Urinary bladder (tissue), 3 donors: ENCODE measurements at regions not wholly inside any gene's neighbourhood (a gene's known extent, or its start where the extent isn't known, plus 50 kb on each side); places are given as distances from the start of the nearest gene placed in this dataset.
"Not testable (repeated sequence)": the region's sequence is repeated elsewhere in the genome, so short reads cannot be mapped to it uniquely, and the experiment has no call there.

ENCODE experiments used
- DNase-seq: peaks from one replicate; pipeline ENCODE4 v3.0.0-alpha.2; 2015; ENCODE audit errors: extremely low spot score
- H3K27ac ChIP-seq: one replicate; pipeline ENCODE4 v1.5.1; 2013; ENCODE audit warnings: low read depth, mild to moderate bottlenecking, moderate library complexity
- H3K36me3 ChIP-seq: one replicate; pipeline ENCODE4 v1.6.1; 2013; ENCODE audit warnings: mild to moderate bottlenecking, moderate library complexity; ENCODE audit not compliant: insufficient read depth
- H3K4me1 ChIP-seq: one replicate; pipeline ENCODE4 v1.6.1; 2013; ENCODE audit warnings: mild to moderate bottlenecking, moderate library complexity; ENCODE audit not compliant: insufficient read depth
- H3K4me3 ChIP-seq: one replicate; pipeline ENCODE4 v1.5.1; 2013; ENCODE audit warnings: low read depth, low read length
- WGBS: extraction: QIAGEN DNeasy Blood & Tissue Kit; methylation state at CpG from one replicate; pipeline ENCODE4 v1.1.7; 2013; 5-methylcytosine and 5-hydroxymethylcytosine counted together
- donor health status: healthy with polysubstance abuse.
- donor health status: healthy.

- H3K4me3 ChIP-seq: no peak overlapping the region
- 72% methylated on average over 2 of the region's 2 CpGs for WGBS
- H3K4me1 ChIP-seq: no peaks in the 10 kb centered on the region
- no peak overlapping the region for H3K27ac ChIP-seq
- no peaks in the 10 kb centered on the region for H3K36me3 ChIP-seq
- DNase-seq: no peak
These were observed 458.5 kb downstream of the CPS1 start for GRCh38 chr2:211014906-211015305.

- not testable (repeated sequence) for H3K36me3 ChIP-seq, H3K4me3 ChIP-seq, H3K4me1 ChIP-seq, H3K27ac ChIP-seq, DNase-seq
- 91% methylated on average over 10 of the region's 10 CpGs for WGBS
These were observed 468.7 kb downstream of the CPS1 start for GRCh38 chr2:211025089-211025488.

- Histone ChIP-seq H3K36me3 (no peaks in the 10 kb centered on the region), H3K4me1 (no peaks in the 10 kb centered on the region), H3K27ac (no peak overlapping the region), H3K4me3 (no peak overlapping the region)
- 61% methylated on average over 2 of the region's 2 CpGs for WGBS
- DNase-seq: no peak
These were observed 469.7 kb downstream of the CPS1 start for GRCh38 chr2:211026109-211026508.

GRCh38 chr2:211027976-211028375 is 471.6 kb downstream of the CPS1 start:
- Histone ChIP-seq H3K36me3 (no peaks in the 10 kb centered on the region), H3K4me3 (no peak overlapping the region), H3K27ac (no peak overlapping the region), H3K4me1 (no peaks in the 10 kb centered on the region)
- no peak for DNase-seq

- Histone ChIP-seq H3K27ac (no peak overlapping the region), H3K4me1 (no peaks in the 10 kb centered on the region), H3K4me3 (no peak overlapping the region), H3K36me3 (no peaks in the 10 kb centered on the region)
- 21% methylated on average over 2 of the region's 2 CpGs for WGBS
- no peak for DNase-seq
These were observed 477.4 kb downstream of the CPS1 start for GRCh38 chr2:211033765-211034164.

GRCh38 chr2:211035548-211036185 is 479.3 kb downstream of the CPS1 start:
- 56% methylated on average over 4 of the region's 4 CpGs for WGBS
- no peak overlapping the region for H3K27ac ChIP-seq
- H3K4me1 ChIP-seq: no peaks in the 10 kb centered on the region
- no peak overlapping the region for H3K4me3 ChIP-seq
- no peak for DNase-seq
- H3K36me3 ChIP-seq: no peaks in the 10 kb centered on the region

- H3K36me3 ChIP-seq: no peaks in the 10 kb centered on the region
- H3K27ac ChIP-seq: no peak overlapping the region
- WGBS: 77% methylated on average over 2 of the region's 2 CpGs
- no peaks in the 10 kb centered on the region for H3K4me1 ChIP-seq
- no peak for DNase-seq
- no peak overlapping the region for H3K4me3 ChIP-seq
These were observed 488.6 kb downstream of the CPS1 start for GRCh38 chr2:211045025-211045424.

GRCh38 chr2:211049321-211050018 is 493.1 kb downstream of the CPS1 start:
- Histone ChIP-seq H3K4me1 (no peaks in the 10 kb centered on the region), H3K27ac (no peak overlapping the region), H3K36me3 (no peaks in the 10 kb centered on the region), H3K4me3 (no peak overlapping the region)
- WGBS: 86% methylated on average over 4 of the region's 4 CpGs
- no peak for DNase-seq

- no peaks in the 10 kb centered on the region for H3K4me1 ChIP-seq
- 79% methylated on average over 5 of the region's 5 CpGs for WGBS
- H3K4me3 ChIP-seq: no peak overlapping the region
- H3K27ac ChIP-seq: no peak overlapping the region
- DNase-seq: no peak
- no peaks in the 10 kb centered on the region for H3K36me3 ChIP-seq
These were observed 499.0 kb downstream of the CPS1 start for GRCh38 chr2:211055438-211055837.

GRCh38 chr2:211061612-211062296 is 505.4 kb downstream of the CPS1 start:
- Histone ChIP-seq H3K4me3 (no peak overlapping the region), H3K4me1 (no peaks in the 10 kb centered on the region), H3K27ac (no peak overlapping the region), H3K36me3 (no peaks in the 10 kb centered on the region)
- WGBS: 33% methylated on average over 4 of the region's 4 CpGs
- no peak for DNase-seq

GRCh38 chr2:211062297-211062612 is 505.9 kb downstream of the CPS1 start:
- H3K36me3 ChIP-seq: no peaks in the 10 kb centered on the region
- no peaks in the 10 kb centered on the region for H3K4me1 ChIP-seq
- WGBS: 86% methylated on average over 5 of the region's 5 CpGs
- H3K4me3 ChIP-seq: no peak overlapping the region
- no peak for DNase-seq
- no peak overlapping the region for H3K27ac ChIP-seq

GRCh38 chr2:211067029-211067428 is 510.6 kb downstream of the CPS1 start:
- WGBS: 95% methylated on average over 5 of the region's 5 CpGs
- no peak for DNase-seq
- no peaks in the 10 kb centered on the region for H3K36me3 ChIP-seq
- H3K4me1 ChIP-seq: no peaks in the 10 kb centered on the region
- H3K4me3 ChIP-seq: no peak overlapping the region
- H3K27ac ChIP-seq: no peak overlapping the region

- 50% methylated on average over 6 of the region's 6 CpGs for WGBS
- Histone ChIP-seq H3K4me3 (no peak overlapping the region), H3K36me3 (no peaks in the 10 kb centered on the region), H3K27ac (no peak overlapping the region), H3K4me1 (no peaks in the 10 kb centered on the region)
- no peak for DNase-seq
These were observed 511.8 kb downstream of the CPS1 start for GRCh38 chr2:211068108-211068780.

- Histone ChIP-seq H3K27ac (no peak overlapping the region), H3K4me3 (no peak overlapping the region), H3K36me3 (no peaks in the 10 kb centered on the region), H3K4me1 (no peaks in the 10 kb centered on the region)
- no peak for DNase-seq
- 73% methylated on average over 3 of the region's 3 CpGs for WGBS
These were observed 514.1 kb downstream of the CPS1 start for GRCh38 chr2:211070547-211070946.
